Heart left ventricle (tissue), 13 donors: ENCODE measurements at regions not wholly inside any gene's neighbourhood (a gene's known extent, or its start where the extent isn't known, plus 50 kb on each side); places are given as distances from the start of the nearest gene placed in this dataset.

Experiments
- CTCF ChIP-seq, 12 donors: fragments of 200-600 bp; sonication (generic) in 4 of 12; IDR thresholded peaks; one replicate each; pipeline versions ENCODE4 v1.5.0 to v1.8.0; 2018 to 2022; ENCODE audit warnings: antibody characterized with exemption in 12 of 12, mild to moderate bottlenecking in 5 of 12
- POLR2A ChIP-seq, 2 donors: fragments of 450-650 bp; IDR thresholded peaks; one replicate each; pipeline ENCODE4 v1.6.1; 2017; ENCODE audit warnings: antibody characterized with exemption in 2 of 2, mild to moderate bottlenecking in 2 of 2, moderate library complexity in 2 of 2
- donor health status: ischemic (EF 13 %, LVEDD 7.1; RV severe dilation, severe dysfunction).
- donor health status: DM: no; HTN: yes; CAD: no.
- donor health status: DM: no; HTN: no; CAD: no.
- donor health status: ischemic (EF 25% LVEDD 6.9; RV normal size, moderate dysfunction).
- donor health status: ischemic (EF 25% LVEDD 5.7; RV mildly dilated, moderate dysfunction).
- donor health status: ischemic (EF 35%, LVEDD 5.7; RV mildly dilated, moderate dysfunction).
- donor health status: nonischemic (EF 11% LVEDD 7.7; RV severe dilation, severe dysfunction).
- donor health status: DM: yes; HTN: yes; CAD: no.
- donor health status: PGD.
- donor health status: ischemic (EF 29% LVEDD 5.4; RV normal size, mild dysfunction).
- donor health status: nonischemic (EF 23%, LVEDD 6.1; RV moderate dilation, normal function).

GRCh38 chr4:112765317-112765974, 128.5 kb downstream of the LARP7 start:
- TF ChIP-seq CTCF (IDR thresholded peaks at IDR 0.05) (peak; percentile 19 to 56 (median 40)), POLR2A (IDR thresholded peaks at IDR 0.05) (no peak)
